A549 (cell line): ENCODE measurements at regions not wholly inside any gene's neighbourhood (a gene's known extent, or its start where the extent isn't known, plus 50 kb on each side); places are given as distances from the start of the nearest gene placed in this dataset.
"Not testable (repeated sequence)": the region's sequence is repeated elsewhere in the genome, so short reads cannot be mapped to it uniquely, and the experiment has no call there.

ENCODE experiments used
- ATAC-seq, 2 experiments: fragments of 200-7000 bp in 1 of 2; fragments of >200 bp in 1 of 2; cut with Nextera tagmentation in 1 of 2; cut with Tn5 transposase in 1 of 2; 3 replicates each; pipeline versions ENCODE4 v1.8.0 to v1.9.1; 2018 to 2020; ENCODE audit warnings: mild to moderate bottlenecking in 1 of 2, moderate library complexity in 1 of 2
- CTCF ChIA-PET: fragments of 300-600 bp; sonication (Branson Sonifier 250); formaldehyde crosslinking; extraction: SDS; loops from one replicate; lab custom pipeline; 2021; ENCODE audit warnings: antibody characterized with exemption, inconsistent platforms; lab: Yijun Ruan, JAX
- POLR2A ChIA-PET: fragments of 350-600 bp; formaldehyde crosslinking; extraction: SDS; loops from one replicate; lab custom pipeline; 2021; ENCODE audit warnings: antibody characterized with exemption, inconsistent platforms; lab: Yijun Ruan, JAX
- DNase-seq, 2 experiments: peaks; one replicate each; pipeline versions ENCODE4 v3.0.0 to v3.0.0-alpha.2; 2011 to 2016; ENCODE audit warnings: low read depth in 1 of 2, low spot score in 1 of 2
- FAIRE-seq: peaks from 2 replicates; lab custom pipeline; 2011; peaks lifted over from hg19 to GRCh38; lab: Jason Lieb, UNC
- H3K27ac ChIP-seq, 2 experiments: fragments of >200 bp; sonication (Bioruptor Twin); formaldehyde crosslinking; 3 replicates each; pipeline ENCODE4 v1.5.1; 2016 to 2017
- H3K4me1 ChIP-seq: fragments of >200 bp; sonication (Bioruptor Twin); formaldehyde crosslinking; 3 replicates; pipeline ENCODE4 v1.6.1; 2016
- H3K4me2 ChIP-seq: fragments of >200 bp; sonication (Bioruptor Twin); formaldehyde crosslinking; 3 replicates; pipeline ENCODE4 v1.6.1; 2016
- H3K4me3 ChIP-seq: fragments of >200 bp; sonication (Bioruptor Twin); formaldehyde crosslinking; 3 replicates; pipeline ENCODE4 v1.5.1; 2016
- H3K9me3 ChIP-seq: fragments of >200 bp; sonication (Bioruptor Twin); formaldehyde crosslinking; 3 replicates; pipeline ENCODE4 v1.6.1; 2016
- CHD2 ChIP-seq: fragments of 150-350 bp; IDR thresholded peaks from 2 replicates; pipeline ENCODE4 v1.6.1; 2014; ENCODE audit warnings: low read length; ENCODE audit not compliant: partially characterized antibody
- CTCF ChIP-seq: fragments of >200 bp; sonication (Bioruptor Twin); formaldehyde crosslinking; IDR thresholded peaks from 3 replicates; pipeline ENCODE4 v1.5.1; 2016
- EHF ChIP-seq: fragments of 250-450 bp; sonication (Bioruptor Pico); IDR thresholded peaks from 2 replicates; pipeline ENCODE4 v1.5.0; 2020; ENCODE audit warnings: mild to moderate bottlenecking
- EHMT2 ChIP-seq: fragments of 200-600 bp; sonication (generic); IDR thresholded peaks from 2 replicates; pipeline ENCODE4 v1.6.1; 2016; ENCODE audit warnings: antibody characterized with exemption, low read depth, mild to moderate bottlenecking, moderate library complexity
- ESRRA ChIP-seq: fragments of 150-350 bp; IDR thresholded peaks from 2 replicates; pipeline ENCODE4 v1.6.1; 2014; ENCODE audit warnings: mild to moderate bottlenecking, low read length, borderline replicate concordance
- FOSB ChIP-seq: fragments of 250-450 bp; sonication (Bioruptor Pico); IDR thresholded peaks from 2 replicates; pipeline ENCODE4 v1.5.0; 2020; ENCODE audit warnings: mild to moderate bottlenecking, moderate library complexity
- FOSL2 ChIP-seq, 2 experiments: fragments of 450-650 bp in 1 of 2; fragments of >200 bp in 1 of 2; sonication (Bioruptor Twin) in 1 of 2; formaldehyde crosslinking; IDR thresholded peaks; 2 replicates each; pipeline versions ENCODE4 v1.5.0 to v1.6.1; 2016 to 2020; ENCODE audit warnings: mild to moderate bottlenecking in 1 of 2, moderate library complexity in 1 of 2
- GATA3 ChIP-seq: IDR thresholded peaks from 2 replicates; pipeline ENCODE4 v1.6.1; 2012; ENCODE audit warnings: borderline replicate concordance
- HDAC2 ChIP-seq: fragments of 200-600 bp; sonication (generic); IDR thresholded peaks from 2 replicates; pipeline ENCODE4 v1.6.1; 2016
- HEYL ChIP-seq: fragments of 250-450 bp; sonication (Bioruptor Pico); IDR thresholded peaks from 2 replicates; pipeline ENCODE4 v1.8.0; 2021; ENCODE audit warnings: mild to moderate bottlenecking, moderate library complexity
- HOXB13 ChIP-seq: fragments of 250-450 bp; sonication (Bioruptor Pico); IDR thresholded peaks from 2 replicates; pipeline ENCODE4 v1.5.0; 2020; ENCODE audit warnings: low read depth, mild to moderate bottlenecking, moderate library complexity
- JUNB ChIP-seq: fragments of >200 bp; sonication (Bioruptor Twin); formaldehyde crosslinking; IDR thresholded peaks from 2 replicates; pipeline ENCODE4 v1.6.1; 2016
- MAFK ChIP-seq: fragments of 450-650 bp; IDR thresholded peaks from 2 replicates; pipeline ENCODE4 v1.6.1; 2014; ENCODE audit not compliant: partially characterized antibody
- RAD21 ChIP-seq, 2 experiments: fragments of >200 bp in 1 of 2; sonication (Bioruptor Twin) in 1 of 2; formaldehyde crosslinking in 1 of 2; IDR thresholded peaks in 1 of 2; conservative IDR thresholded peaks in 1 of 2; 2 replicates in 1 of 2; 3 replicates in 1 of 2; pipeline ENCODE4 v1.6.1; 2012 to 2018; ENCODE audit warnings: inconsistent platforms in 1 of 2
- RCOR1 ChIP-seq: fragments of 150-350 bp; IDR thresholded peaks from 2 replicates; pipeline ENCODE4 v1.6.1; 2014; ENCODE audit warnings: antibody characterized with exemption, low read length, low read depth
- REST ChIP-seq: fragments of 200-600 bp; sonication (generic); IDR thresholded peaks from 2 replicates; pipeline ENCODE4 v1.6.1; 2016; ENCODE audit warnings: antibody characterized with exemption, mild to moderate bottlenecking, moderate library complexity
- RNF2 ChIP-seq: fragments of 200-600 bp; sonication (generic); IDR thresholded peaks from 2 replicates; pipeline ENCODE4 v1.6.1; 2016; ENCODE audit warnings: low read depth, mild to moderate bottlenecking, antibody characterized with exemption, moderate library complexity, borderline replicate concordance
- SMC3 ChIP-seq: fragments of >200 bp; sonication (Bioruptor Twin); formaldehyde crosslinking; IDR thresholded peaks from 3 replicates; pipeline ENCODE4 v1.6.1; 2018; ENCODE audit warnings: inconsistent platforms
- TFCP2L1 ChIP-seq: fragments of 250-450 bp; sonication (Bioruptor Pico); IDR thresholded peaks from 2 replicates; pipeline ENCODE4 v1.5.0; 2021; ENCODE audit warnings: mild to moderate bottlenecking
- TP53 ChIP-seq: fragments of 250-450 bp; sonication (Bioruptor Pico); IDR thresholded peaks from 2 replicates; pipeline ENCODE4 v1.5.0; 2021; ENCODE audit warnings: mild to moderate bottlenecking, moderate library complexity
- ZNF302 ChIP-seq: fragments of 250-450 bp; sonication (Bioruptor Pico); IDR thresholded peaks from 2 replicates; pipeline ENCODE4 v1.9.0; 2021; ENCODE audit warnings: inconsistent platforms, mild to moderate bottlenecking, moderate library complexity
- ZSCAN20 ChIP-seq: fragments of 250-450 bp; sonication (Bioruptor Pico); IDR thresholded peaks from 2 replicates; pipeline ENCODE4 v1.8.0; 2022; ENCODE audit warnings: mild to moderate bottlenecking, moderate library complexity
- WGBS: methylation state at CpG from one replicate; pipeline ENCODE4 v1.1.6; 2017; ENCODE audit errors: missing lambda C conversion rate; 5-methylcytosine and 5-hydroxymethylcytosine counted together

- FAIRE-seq: no peak
- Histone ChIP-seq H3K4me2 (no peak overlapping the region), H3K27ac (no peak overlapping the region), H3K4me1 (no peaks in the 10 kb centered on the region)
- CTCF ChIA-PET: no interaction called here
- 11% methylated on average over 2 of the region's 2 CpGs for WGBS
- no peak for TF ChIP-seq CTCF
- no peak for TF ChIP-seq ZNF302 (CRISPR knock-in tag)
- no peak for TF ChIP-seq TFCP2L1 (CRISPR knock-in tag)
- no peak for TF ChIP-seq EHF
- no peak for TF ChIP-seq TP53 (CRISPR knock-in tag)
- TF ChIP-seq, all 56 proteins: peak for 0
- H3K4me3 ChIP-seq: no peak overlapping the region
- H3K9me3 ChIP-seq: no peaks in the 10 kb centered on the region
- DNase-seq (no peak), ATAC-seq (no peak)
- POLR2A ChIA-PET: no interaction called here
Measured at GRCh38 chr4:104272966-104273365, 221.7 kb downstream of the CXXC4 start.

GRCh38 chr4:104269603-104270002 lies 225.1 kb downstream of the CXXC4 start:
- H3K27ac ChIP-seq, POLR2A ChIA-PET, H3K9me3 ChIP-seq, ATAC-seq, H3K4me2 ChIP-seq, CTCF ChIA-PET, DNase-seq, H3K4me1 ChIP-seq, FAIRE-seq, H3K4me3 ChIP-seq: not testable (repeated sequence)
- WGBS: 72% methylated on average over 2 of the region's 5 CpGs

DNA sequence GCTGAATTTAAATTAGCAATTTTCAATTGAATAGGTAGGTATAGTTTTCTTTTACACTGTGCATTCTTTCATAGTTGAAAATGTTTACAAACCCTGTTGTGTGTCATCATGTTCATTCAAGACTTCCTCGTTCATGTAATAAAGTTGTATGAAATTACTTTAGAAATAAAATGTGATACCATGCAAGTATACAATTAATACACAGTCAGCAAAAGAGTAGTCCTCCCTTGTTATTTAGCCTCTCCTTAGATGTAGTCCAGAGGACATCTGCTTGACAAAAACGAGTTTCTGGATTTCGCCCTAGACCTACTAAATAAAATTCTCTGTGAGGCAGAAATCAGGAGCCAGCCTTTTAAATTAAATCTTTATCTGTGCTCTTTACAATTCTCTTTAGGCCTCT lies 231.6 kb downstream of the CXXC4 start:
- POLR2A ChIA-PET: no interaction called here
- Histone ChIP-seq H3K4me3 (no peak overlapping the region), H3K27ac (no peak overlapping the region), H3K4me1 (no peaks in the 10 kb centered on the region), H3K4me2 (no peak overlapping the region), H3K9me3 (no peaks in the 10 kb centered on the region)
- 16% methylated on average over 3 of the region's 3 CpGs for WGBS
- ATAC-seq: no peak
- no peak for FAIRE-seq
- no peak for DNase-seq
- CTCF ChIA-PET: no interaction called here
- TF ChIP-seq HDAC2 (no peak), MAFK (peak; percentile 33)

GRCh38 chr4:104262678-104263077 lies 232.0 kb downstream of the CXXC4 start:
- TF ChIP-seq HOXB13 (CRISPR knock-in tag) (no peak), SMC3 (no peak), RNF2 (no peak), ESRRA (no peak), FOSB (no peak), CHD2 (no peak), EHMT2 (no peak), ZSCAN20 (CRISPR knock-in tag) (no peak), GATA3 (no peak), FOSL2 (IDR thresholded peaks at IDR 0.05) (no peak), FOSL2 (CRISPR knock-in tag; IDR thresholded peaks at IDR 0.05) (no peak)
- no peak for FAIRE-seq
- ChIA-PET CTCF (interaction anchor here (0.6 kb wide), 1 partner anchor 357 kb away, joined by 3 read pairs; no protein-coding TSS in a partner anchor), POLR2A (no interaction called here)
- H3K4me2 ChIP-seq: no peak overlapping the region
- no peak for ATAC-seq
- no peak for DNase-seq
- H3K4me1 ChIP-seq: no peaks in the 10 kb centered on the region
- H3K27ac ChIP-seq: no peak overlapping the region
- H3K9me3 ChIP-seq: no peaks in the 10 kb centered on the region
- WGBS: 17% methylated on average over 2 of the region's 2 CpGs
- no peak overlapping the region for H3K4me3 ChIP-seq

- whole genome bisulfite sequencing: no CpG with 5 or more reads among the region's 1 CpG
- H3K4me2 ChIP-seq: no peak overlapping the region
- CTCF ChIA-PET: no interaction called here
- DNase-seq (no peak), ATAC-seq (no peak), FAIRE-seq (no peak)
- H3K9me3 ChIP-seq: no peaks in the 10 kb centered on the region
- no peak overlapping the region for H3K27ac ChIP-seq
- no peak overlapping the region for H3K4me3 ChIP-seq
- POLR2A ChIA-PET: no interaction called here
- H3K4me1 ChIP-seq: no peaks in the 10 kb centered on the region
- TF ChIP-seq RAD21 (conservative IDR thresholded peaks at IDR 0.05 in 1 of 2, IDR thresholded peaks at IDR 0.05 in 1 of 2): no peak
- TF ChIP-seq HEYL: no peak
- no peak for TF ChIP-seq JUNB
- no peak for TF ChIP-seq RCOR1
- no peak for TF ChIP-seq EHMT2
- no peak for TF ChIP-seq REST
Measured at GRCh38 chr4:104248726-104249125, 246.0 kb downstream of the CXXC4 start.
